ENCODE measurements at regions not wholly inside any gene's neighbourhood (a gene's known extent, or its start where the extent isn't known, plus 50 kb on each side); places are given as distances from the start of the nearest gene placed in this dataset.
"Not testable (repeated sequence)": the region's sequence is repeated elsewhere in the genome, so short reads cannot be mapped to it uniquely, and the experiment has no call there.

DNA sequence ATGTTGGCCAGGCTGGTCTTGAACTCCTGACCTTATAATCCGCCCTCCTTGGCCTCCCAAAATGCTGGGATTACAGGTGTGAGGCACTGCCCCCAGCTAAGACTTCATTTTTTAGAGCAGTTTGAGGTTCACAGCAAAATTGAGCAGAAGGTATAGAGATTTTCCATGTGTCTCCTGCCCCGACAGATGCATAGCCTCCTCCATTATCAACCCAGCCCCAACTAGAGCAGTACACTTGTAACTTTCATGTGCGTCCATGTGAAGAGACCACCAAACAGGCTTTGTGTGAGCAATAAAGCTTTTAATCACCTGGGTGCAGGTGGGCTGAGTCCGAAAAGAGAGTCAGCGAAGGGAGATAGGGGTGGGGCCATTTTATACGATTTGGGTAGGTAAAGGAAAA is 179.1 kb downstream of the CD83 start:
- TF ChIP-seq, protein P1, sequence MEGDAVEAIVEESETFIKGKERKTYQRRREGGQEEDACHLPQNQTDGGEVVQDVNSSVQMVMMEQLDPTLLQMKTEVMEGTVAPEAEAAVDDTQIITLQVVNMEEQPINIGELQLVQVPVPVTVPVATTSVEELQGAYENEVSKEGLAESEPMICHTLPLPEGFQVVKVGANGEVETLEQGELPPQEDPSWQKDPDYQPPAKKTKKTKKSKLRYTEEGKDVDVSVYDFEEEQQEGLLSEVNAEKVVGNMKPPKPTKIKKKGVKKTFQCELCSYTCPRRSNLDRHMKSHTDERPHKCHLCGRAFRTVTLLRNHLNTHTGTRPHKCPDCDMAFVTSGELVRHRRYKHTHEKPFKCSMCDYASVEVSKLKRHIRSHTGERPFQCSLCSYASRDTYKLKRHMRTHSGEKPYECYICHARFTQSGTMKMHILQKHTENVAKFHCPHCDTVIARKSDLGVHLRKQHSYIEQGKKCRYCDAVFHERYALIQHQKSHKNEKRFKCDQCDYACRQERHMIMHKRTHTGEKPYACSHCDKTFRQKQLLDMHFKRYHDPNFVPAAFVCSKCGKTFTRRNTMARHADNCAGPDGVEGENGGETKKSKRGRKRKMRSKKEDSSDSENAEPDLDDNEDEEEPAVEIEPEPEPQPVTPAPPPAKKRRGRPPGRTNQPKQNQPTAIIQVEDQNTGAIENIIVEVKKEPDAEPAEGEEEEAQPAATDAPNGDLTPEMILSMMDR (IDR thresholded peaks at IDR 0.05; ENCODE audit: insufficient read depth, low read length, poor library complexity, severe bottlenecking), result not testable (repeated sequence)
- TF ChIP-seq EZH2phosphoT487 (conservative IDR thresholded peaks at IDR 0.05; ENCODE audit: low read length), result not testable (repeated sequence)
